ENCODE measurements at regions not wholly inside any gene's neighbourhood (a gene's known extent, or its start where the extent isn't known, plus 50 kb on each side); places are given as distances from the start of the nearest gene placed in this dataset.

DNA sequence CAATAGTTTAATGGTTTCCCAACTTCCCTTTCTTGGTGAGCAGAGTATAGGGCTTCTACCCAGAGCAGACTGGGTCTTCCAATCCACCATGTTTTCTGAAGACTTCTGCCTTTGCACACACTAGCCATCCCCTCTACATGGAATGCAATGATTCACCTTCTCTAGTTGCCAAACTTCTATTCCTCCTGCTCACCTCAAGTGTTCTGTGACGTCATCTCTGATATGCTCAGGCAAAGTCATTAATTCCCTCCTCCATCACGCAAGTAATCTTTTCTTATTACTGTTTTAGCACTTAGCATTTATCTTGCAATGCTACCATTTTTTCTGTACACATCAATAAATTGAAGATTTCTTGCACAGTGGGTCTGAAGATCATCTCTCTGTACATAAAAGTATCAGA is 174.2 kb downstream of the RBM26 start:
- H3K27me3 ChIP-seq: no peaks in the 10 kb centered on the region
- no peak for DNase-seq
- intact Hi-C loops (cut with DNase I; ENCODE audit: low total_unique reads): no loop called here

GRCh38 chr13:79229761-79230160 is 176.3 kb downstream of the RBM26 start:
- intact Hi-C loops (cut with DNase I; ENCODE audit: low total_unique reads): no loop called here
- Histone ChIP-seq H3K27ac (no peak overlapping the region), H3K4me3 (no peak overlapping the region), H3K9me3 (no peaks in the 10 kb centered on the region), H3K4me1 (no peaks in the 10 kb centered on the region), H3K27me3 (no peaks in the 10 kb centered on the region), H3K36me3 (no peaks in the 10 kb centered on the region)
- TF ChIP-seq CTCF (IDR thresholded peaks at IDR 0.05) (no peak), POLR2A (IDR thresholded peaks at IDR 0.05) (no peak)
- DNase-seq: no peak

More for the DNA sequence above, 174.2 kb downstream of the RBM26 start:
- no peaks in the 10 kb centered on the region for H3K4me1 ChIP-seq
- H3K9me3 ChIP-seq: no peaks in the 10 kb centered on the region
- TF ChIP-seq CTCF (IDR thresholded peaks at IDR 0.05) (no peak), POLR2A (IDR thresholded peaks at IDR 0.05) (no peak)
- H3K36me3 ChIP-seq: no peaks in the 10 kb centered on the region
- no peak overlapping the region for H3K4me3 ChIP-seq
- no peak overlapping the region for H3K27ac ChIP-seq

- Histone ChIP-seq H3K9me3 (no peaks in the 10 kb centered on the region), H3K4me1 (no peaks in the 10 kb centered on the region), H3K36me3 (no peaks in the 10 kb centered on the region), H3K27me3 (no peaks in the 10 kb centered on the region), H3K4me3 (no peak overlapping the region), H3K27ac (no peak overlapping the region)
- intact Hi-C loops (cut with DNase I; ENCODE audit: low total_unique reads): no loop called here
- no peak for DNase-seq
- TF ChIP-seq CTCF (IDR thresholded peaks at IDR 0.05): no peak
- no peak for TF ChIP-seq POLR2A (IDR thresholded peaks at IDR 0.05)
Observed at GRCh38 chr13:79228972-79229371, 177.1 kb downstream of the RBM26 start.

GRCh38 chr13:79227418-79227817 is 178.6 kb downstream of the RBM26 start:
- Histone ChIP-seq H3K36me3 (no peaks in the 10 kb centered on the region), H3K27me3 (no peaks in the 10 kb centered on the region), H3K4me3 (no peak overlapping the region), H3K27ac (no peak overlapping the region), H3K4me1 (no peaks in the 10 kb centered on the region), H3K9me3 (no peaks in the 10 kb centered on the region)
- intact Hi-C loops (cut with DNase I; ENCODE audit: low total_unique reads): no loop called here
- no peak for TF ChIP-seq CTCF (IDR thresholded peaks at IDR 0.05)
- no peak for TF ChIP-seq POLR2A (IDR thresholded peaks at IDR 0.05)
- DNase-seq: no peak

DNA sequence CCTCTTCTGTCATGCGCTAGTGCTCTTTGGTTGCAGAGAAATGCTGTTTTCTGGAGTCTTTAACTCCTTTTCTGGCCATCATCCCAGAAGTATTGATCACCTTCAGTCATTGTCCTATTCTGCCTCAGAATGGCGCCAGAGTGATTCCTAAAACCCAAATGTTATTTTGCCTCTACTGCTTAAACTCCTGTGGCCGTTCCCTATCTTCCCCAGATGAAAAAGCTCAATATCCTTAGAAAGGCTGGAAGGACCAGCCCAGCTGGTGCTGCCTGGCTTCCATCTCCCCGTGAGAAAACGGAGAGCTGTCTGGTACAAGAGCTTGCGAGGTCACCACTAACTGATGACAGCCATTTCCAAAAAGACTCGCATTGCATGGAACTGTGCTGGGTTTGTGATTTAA is 179.1 kb downstream of the RBM26 start:
- DNase-seq: no peak
- Histone ChIP-seq H3K4me3 (no peak overlapping the region), H3K4me1 (no peaks in the 10 kb centered on the region), H3K36me3 (no peaks in the 10 kb centered on the region), H3K27me3 (no peaks in the 10 kb centered on the region), H3K9me3 (no peaks in the 10 kb centered on the region), H3K27ac (no peak overlapping the region)
- intact Hi-C loops (cut with DNase I; ENCODE audit: low total_unique reads): no loop called here
- TF ChIP-seq CTCF (IDR thresholded peaks at IDR 0.05) (no peak), POLR2A (IDR thresholded peaks at IDR 0.05) (no peak)
